Sigmoid colon (tissue), 4 donors: ENCODE measurements at regions not wholly inside any gene's neighbourhood (a gene's known extent, or its start where the extent isn't known, plus 50 kb on each side); places are given as distances from the start of the nearest gene placed in this dataset.

Experiments used
- CTCF ChIP-seq, 4 experiments: fragments of 450-650 bp in 3 of 4; fragments of 200-600 bp in 1 of 4; IDR thresholded peaks; one replicate each; pipeline ENCODE4 v1.5.1; 2016 to 2019; ENCODE audit warnings: antibody characterized with exemption in 4 of 4, mild to moderate bottlenecking in 3 of 4, moderate library complexity in 2 of 4
- EP300 ChIP-seq, 4 donors: sonication (generic); formaldehyde crosslinking; IDR thresholded peaks; one replicate each; pipeline ENCODE4 v1.6.1; 2017; ENCODE audit warnings: antibody characterized with exemption in 4 of 4
- POLR2A ChIP-seq, 2 donors: fragments of 450-650 bp; IDR thresholded peaks; one replicate each; pipeline ENCODE4 v1.6.1; 2016; ENCODE audit warnings: antibody characterized with exemption in 2 of 2, mild to moderate bottlenecking in 2 of 2, moderate library complexity in 2 of 2
- POLR2AphosphoS5 ChIP-seq, 4 donors: sonication (generic); formaldehyde crosslinking; IDR thresholded peaks; one replicate each; pipeline ENCODE4 v1.6.1; 2017; ENCODE audit warnings: antibody characterized with exemption in 4 of 4

GRCh38 chr1:63710308-63710707 is 63.5 kb upstream of the ROR1 start:
- TF ChIP-seq POLR2A (IDR thresholded peaks at IDR 0.05): no peak
- no peak for TF ChIP-seq CTCF (IDR thresholded peaks at IDR 0.05)
- TF ChIP-seq EP300 (IDR thresholded peaks at IDR 0.05): no peak
- TF ChIP-seq POLR2AphosphoS5 (IDR thresholded peaks at IDR 0.05): no peak
